Right forelimb (tissue), 1 donor: ENCODE measurements at regions not wholly inside any gene's neighbourhood (a gene's known extent, or its start where the extent isn't known, plus 50 kb on each side); places are given as distances from the start of the nearest gene placed in this dataset.

Source experiments
- DNase-seq: peaks from one replicate; pipeline ENCODE4 v3.0.0-alpha.2; 2018

- DNase-seq = no peak
Measured at GRCh38 chr6:144797881-144798589, 512.9 kb downstream of the UTRN start.

- DNase-seq = no peak
Measured at GRCh38 chr6:144804246-144804790, 519.2 kb downstream of the UTRN start.

- no peak for DNase-seq
Measured at GRCh38 chr6:144805049-144805448, 519.9 kb downstream of the UTRN start.

- DNase-seq = no peak
Measured at GRCh38 chr6:144806222-144806621, 521.1 kb downstream of the UTRN start.

GRCh38 chr6:144809120-144809519 is 524.0 kb downstream of the UTRN start:
- DNase-seq = no peak

GRCh38 chr6:144809969-144810368 is 524.8 kb downstream of the UTRN start:
- no peak for DNase-seq

- no peak for DNase-seq
Measured at GRCh38 chr6:144811140-144811539, 526.0 kb downstream of the UTRN start.

GRCh38 chr6:144816936-144817335 is 531.8 kb downstream of the UTRN start:
- no peak for DNase-seq

- DNase-seq = no peak
Measured at GRCh38 chr6:144820270-144820669, 535.1 kb downstream of the UTRN start.

- DNase-seq = no peak
Measured at GRCh38 chr6:144823131-144823530, 538.0 kb downstream of the UTRN start.

- DNase-seq = no peak
Measured at GRCh38 chr6:144824018-144824417, 538.9 kb downstream of the UTRN start.

GRCh38 chr6:144834426-144835038 is 549.4 kb downstream of the UTRN start:
- no peak for DNase-seq

GRCh38 chr6:144835322-144835973 is 550.3 kb downstream of the UTRN start:
- DNase-seq = no peak

GRCh38 chr6:144840619-144841018 is 555.5 kb downstream of the UTRN start:
- DNase-seq = no peak

- no peak for DNase-seq
Measured at GRCh38 chr6:144843701-144844100, 558.6 kb downstream of the UTRN start.

- DNase-seq = no peak
Measured at GRCh38 chr6:144844596-144844995, 559.5 kb downstream of the UTRN start.

- no peak for DNase-seq
Measured at GRCh38 chr6:144845186-144845585, 560.1 kb downstream of the UTRN start.

GRCh38 chr6:144847916-144848315 is 562.8 kb downstream of the UTRN start:
- no peak for DNase-seq

- DNase-seq = no peak
Measured at GRCh38 chr6:144849920-144850319, 564.8 kb downstream of the UTRN start.

GRCh38 chr6:144853603-144854002 is 568.5 kb downstream of the UTRN start:
- no peak for DNase-seq

GRCh38 chr6:144854654-144855053 is 569.5 kb downstream of the UTRN start:
- DNase-seq = no peak

GRCh38 chr6:144855375-144855774 is 570.2 kb downstream of the UTRN start:
- no peak for DNase-seq

GRCh38 chr6:144855812-144856531 is 570.8 kb downstream of the UTRN start:
- DNase-seq = no peak
